HEK293T (cell line): ENCODE measurements at regions not wholly inside any gene's neighbourhood (a gene's known extent, or its start where the extent isn't known, plus 50 kb on each side); places are given as distances from the start of the nearest gene placed in this dataset.

Source experiments
- CTCF ChIA-PET: fragments of 350-600 bp; formaldehyde crosslinking; extraction: SDS; loops from one replicate; lab custom pipeline; 2021; ENCODE audit warnings: antibody characterized with exemption, inconsistent platforms; lab: Yijun Ruan, JAX
- POLR2A ChIA-PET: fragments of 350-600 bp; formaldehyde crosslinking; extraction: SDS; loops from one replicate; lab custom pipeline; 2020; ENCODE audit warnings: antibody characterized with exemption, inconsistent platforms; lab: Yijun Ruan, JAX
- DNase-seq: peaks from one replicate; pipeline ENCODE4 v3.0.0; 2012; ENCODE audit warnings: mixed read lengths; ENCODE audit errors: extremely low spot score
- ARNT ChIP-seq: fragments of 450-650 bp; IDR thresholded peaks from 2 replicates; pipeline ENCODE4 v1.6.1; 2017; ENCODE audit warnings: mild to moderate bottlenecking
- BHLHE40 ChIP-seq: fragments of 450-650 bp; IDR thresholded peaks from 2 replicates; pipeline ENCODE4 v1.6.1; 2016; ENCODE audit warnings: mild to moderate bottlenecking, moderate library complexity, borderline replicate concordance
- CTBP1 ChIP-seq: fragments of 450-650 bp; IDR thresholded peaks from 2 replicates; pipeline ENCODE4 v1.6.1; 2016; ENCODE audit warnings: borderline replicate concordance
- ELF4 ChIP-seq: fragments of 450-650 bp; IDR thresholded peaks from 2 replicates; pipeline ENCODE4 v1.6.1; 2017; ENCODE audit warnings: antibody characterized with exemption
- FOXA1 ChIP-seq: fragments of 450-650 bp; IDR thresholded peaks from 2 replicates; pipeline ENCODE4 v1.6.1; 2016; ENCODE audit warnings: mild to moderate bottlenecking
- FOXK2 ChIP-seq: fragments of 450-650 bp; IDR thresholded peaks from 2 replicates; pipeline ENCODE4 v1.6.1; 2016; ENCODE audit warnings: mild to moderate bottlenecking
- FOXM1 ChIP-seq: fragments of 450-650 bp; IDR thresholded peaks from 2 replicates; pipeline ENCODE4 v1.6.1; 2017; ENCODE audit warnings: mild to moderate bottlenecking, borderline replicate concordance
- HDGF ChIP-seq: fragments of 450-650 bp; IDR thresholded peaks from 2 replicates; pipeline ENCODE4 v1.6.1; 2017; ENCODE audit warnings: antibody characterized with exemption, borderline replicate concordance
- L3MBTL2 ChIP-seq: fragments of 450-650 bp; conservative IDR thresholded peaks from 2 replicates; pipeline ENCODE4 v1.6.1; 2016; ENCODE audit warnings: mild to moderate bottlenecking
- LEF1 ChIP-seq: fragments of 450-650 bp; IDR thresholded peaks from 2 replicates; pipeline ENCODE4 v1.6.1; 2017; ENCODE audit warnings: mild to moderate bottlenecking, borderline replicate concordance
- NFRKB ChIP-seq: fragments of 450-650 bp; IDR thresholded peaks from 2 replicates; pipeline ENCODE4 v1.6.1; 2016; ENCODE audit warnings: mild to moderate bottlenecking, moderate library complexity
- SP1 ChIP-seq: fragments of 450-650 bp; IDR thresholded peaks from 2 replicates; pipeline ENCODE4 v1.6.1; 2017
- SUZ12 ChIP-seq: fragments of 450-650 bp; IDR thresholded peaks from 2 replicates; pipeline ENCODE4 v1.6.1; 2016; ENCODE audit warnings: mild to moderate bottlenecking
- TARDBP ChIP-seq: fragments of 450-650 bp; IDR thresholded peaks from 2 replicates; pipeline ENCODE4 v1.6.1; 2016
- ZNF384 ChIP-seq: fragments of 450-650 bp; IDR thresholded peaks from 2 replicates; pipeline ENCODE4 v1.6.1; 2016
- TF ChIP-seq, protein P1 (sequence below): fragments of 450-650 bp; IDR thresholded peaks from 2 replicates; pipeline ENCODE4 v1.6.1; 2016

- POLR2A ChIA-PET: no interaction called here
These were observed 212.1 kb upstream of the ZC3H15 start for GRCh38 chr2:186273953-186274352.

DNA sequence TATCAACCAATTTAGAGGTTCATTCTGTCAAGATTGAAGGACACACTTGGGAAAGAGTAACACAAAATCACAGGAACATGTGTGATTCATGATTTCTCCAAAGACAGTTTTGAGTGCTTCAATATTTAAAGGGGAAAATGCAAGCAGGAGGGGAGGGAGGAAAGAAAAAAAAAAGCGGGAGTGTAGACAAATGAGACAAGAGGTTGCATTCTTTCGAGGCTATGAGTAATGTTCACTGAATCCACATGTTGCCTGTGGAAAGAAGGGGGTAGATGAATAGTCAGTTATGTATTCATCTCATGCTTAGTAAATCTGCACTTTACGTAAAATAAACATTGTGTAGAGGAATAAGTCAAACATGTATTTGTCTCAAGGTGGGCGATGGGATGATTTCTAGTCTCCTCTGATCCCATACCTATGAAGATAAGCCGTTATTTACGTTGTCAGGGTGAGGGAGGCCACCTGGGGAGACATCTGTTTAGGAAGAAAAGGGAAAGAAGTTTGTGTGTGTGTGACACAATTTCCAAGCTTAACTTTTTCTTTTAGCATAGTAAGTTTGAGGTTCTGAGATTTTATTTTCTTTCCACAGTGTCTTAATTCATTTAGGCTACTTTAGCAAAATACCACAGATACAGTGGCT is 211.0 kb upstream of the ZC3H15 start:
- no peak for DNase-seq
- TF ChIP-seq ARNT (no peak), HDGF (no peak), FOXK2 (no peak), L3MBTL2 (peak; percentile 24; the same call in 1 of the 2 replicates)
- CTCF ChIA-PET: interaction anchor here (0.6 kb wide), 1 partner anchor 102 kb away, joined by 3 read pairs; no protein-coding TSS in a partner anchor
- POLR2A ChIA-PET: no interaction called here

More at GRCh38 chr2:186273953-186274352, 212.1 kb upstream of the ZC3H15 start:
- DNase-seq: no peak
- CTCF ChIA-PET: no interaction called here
- TF ChIP-seq, protein P1, sequence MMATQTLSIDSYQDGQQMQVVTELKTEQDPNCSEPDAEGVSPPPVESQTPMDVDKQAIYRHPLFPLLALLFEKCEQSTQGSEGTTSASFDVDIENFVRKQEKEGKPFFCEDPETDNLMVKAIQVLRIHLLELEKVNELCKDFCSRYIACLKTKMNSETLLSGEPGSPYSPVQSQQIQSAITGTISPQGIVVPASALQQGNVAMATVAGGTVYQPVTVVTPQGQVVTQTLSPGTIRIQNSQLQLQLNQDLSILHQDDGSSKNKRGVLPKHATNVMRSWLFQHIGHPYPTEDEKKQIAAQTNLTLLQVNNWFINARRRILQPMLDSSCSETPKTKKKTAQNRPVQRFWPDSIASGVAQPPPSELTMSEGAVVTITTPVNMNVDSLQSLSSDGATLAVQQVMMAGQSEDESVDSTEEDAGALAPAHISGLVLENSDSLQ: no peak
- no peak for TF ChIP-seq HDGF
- no peak for TF ChIP-seq FOXA1
- TF ChIP-seq SUZ12: no peak
- no peak for TF ChIP-seq ZNF384
- TF ChIP-seq FOXM1: no peak
- no peak for TF ChIP-seq LEF1
- TF ChIP-seq ARNT: no peak
- TF ChIP-seq NFRKB: no peak
- no peak for TF ChIP-seq BHLHE40
- no peak for TF ChIP-seq FOXK2

DNA sequence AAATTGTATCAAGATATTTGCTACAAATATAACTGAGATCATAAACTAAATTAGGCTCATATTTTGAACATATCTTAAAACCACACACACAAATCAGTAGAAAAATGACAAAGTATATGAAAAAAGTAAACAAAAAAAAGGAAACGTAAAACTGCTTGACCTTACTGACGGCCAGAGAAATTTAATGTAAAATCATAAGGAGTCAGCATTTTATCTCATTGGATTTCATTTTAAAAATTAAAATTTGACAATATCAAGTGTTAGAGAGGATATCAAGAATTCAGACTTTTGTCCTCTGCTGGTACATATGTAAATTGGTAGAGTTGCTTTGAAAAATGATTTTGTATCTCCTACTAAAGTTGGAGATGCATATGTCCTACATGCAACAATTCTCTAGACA is 209.2 kb upstream of the ZC3H15 start:
- DNase-seq: no peak
- POLR2A ChIA-PET: no interaction called here
- CTCF ChIA-PET: no interaction called here
- TF ChIP-seq SP1 (no peak), LEF1 (no peak), ZNF384 (no peak), FOXM1 (no peak), TARDBP (no peak), CTBP1 (no peak), L3MBTL2 (no peak), FOXK2 (no peak), SUZ12 (no peak), FOXA1 (no peak), ELF4 (no peak)

DNA sequence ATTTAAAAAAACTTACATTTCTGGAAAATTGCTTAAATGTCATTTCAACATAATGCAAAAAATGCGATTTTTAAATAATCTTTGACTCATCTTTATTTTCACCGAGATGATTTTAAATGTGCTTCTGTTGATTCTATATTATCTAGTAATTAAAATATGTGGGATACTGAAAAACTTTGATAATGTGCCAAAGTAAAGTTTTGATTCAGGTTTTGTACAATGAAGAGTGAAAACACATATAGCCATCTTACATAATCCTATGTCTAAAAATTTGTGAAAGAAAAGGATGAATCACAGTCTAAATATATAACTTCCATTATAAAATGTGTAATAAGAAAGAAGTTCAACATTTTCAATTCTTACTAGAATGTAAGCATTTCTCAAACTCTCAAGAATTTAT is 204.3 kb upstream of the ZC3H15 start:
- CTCF ChIA-PET: no interaction called here

GRCh38 chr2:186294248-186294888 is 191.7 kb upstream of the ZC3H15 start:
- ChIA-PET POLR2A (no interaction called here), CTCF (no interaction called here)
- TF ChIP-seq, protein P1: no peak
- TF ChIP-seq SP1 (no peak), ELF4 (no peak), ZNF384 (no peak), TARDBP (no peak), CTBP1 (no peak), HDGF (no peak), LEF1 (no peak), FOXA1 (no peak), L3MBTL2 (no peak), FOXM1 (no peak), SUZ12 (no peak), NFRKB (no peak)
- no peak for DNase-seq

More for the DNA sequence above, 204.3 kb upstream of the ZC3H15 start:
- POLR2A ChIA-PET: no interaction called here
- TF ChIP-seq FOXA1 (no peak), ZNF384 (no peak), SP1 (no peak), NFRKB (no peak), BHLHE40 (no peak), L3MBTL2 (no peak), TARDBP (no peak), LEF1 (no peak), FOXM1 (no peak), ARNT (no peak), FOXK2 (no peak), SUZ12 (no peak), CTBP1 (no peak), HDGF (no peak)
- TF ChIP-seq, protein P1: no peak
- DNase-seq: no peak

GRCh38 chr2:186299610-186300009 is 186.4 kb upstream of the ZC3H15 start:
- no peak for TF ChIP-seq L3MBTL2
- no peak for TF ChIP-seq FOXA1
- TF ChIP-seq BHLHE40: no peak
- TF ChIP-seq FOXM1: no peak
- TF ChIP-seq LEF1: no peak
- no peak for TF ChIP-seq FOXK2
- TF ChIP-seq SUZ12: no peak
- TF ChIP-seq ZNF384: no peak
- TF ChIP-seq CTBP1: no peak
- TF ChIP-seq TARDBP: no peak
- TF ChIP-seq, protein P1: no peak
- no peak for TF ChIP-seq NFRKB
- no peak for TF ChIP-seq SP1
- no peak for TF ChIP-seq ELF4
- no peak for TF ChIP-seq ARNT
- no peak for TF ChIP-seq HDGF
- DNase-seq: no peak
- CTCF ChIA-PET: no interaction called here
- POLR2A ChIA-PET: no interaction called here
